MM.1S (cell line): ENCODE measurements at regions not wholly inside any gene's neighbourhood (a gene's known extent, or its start where the extent isn't known, plus 50 kb on each side); places are given as distances from the start of the nearest gene placed in this dataset.

Experiments used
- EZH2 ChIP-seq: fragments of 300-600 bp; sonication (generic); optimal IDR thresholded peaks from 2 replicates; pipeline ENCODE3; 2017; ENCODE audit warnings: low read depth, mild to moderate bottlenecking, antibody characterized with exemption, low read length, mixed read lengths
- EZH2phosphoT487 ChIP-seq: fragments of 300-600 bp; sonication (generic); IDR thresholded peaks from 2 replicates; pipeline ENCODE4 v1.6.1; 2018; ENCODE audit warnings: antibody characterized with exemption, low read length
- TF ChIP-seq, protein P1 (sequence below): fragments of 300-600 bp; sonication (generic); IDR thresholded peaks from 2 replicates; pipeline ENCODE4 v1.5.1; 2016; ENCODE audit warnings: antibody characterized with exemption, low read length, mixed read lengths

DNA sequence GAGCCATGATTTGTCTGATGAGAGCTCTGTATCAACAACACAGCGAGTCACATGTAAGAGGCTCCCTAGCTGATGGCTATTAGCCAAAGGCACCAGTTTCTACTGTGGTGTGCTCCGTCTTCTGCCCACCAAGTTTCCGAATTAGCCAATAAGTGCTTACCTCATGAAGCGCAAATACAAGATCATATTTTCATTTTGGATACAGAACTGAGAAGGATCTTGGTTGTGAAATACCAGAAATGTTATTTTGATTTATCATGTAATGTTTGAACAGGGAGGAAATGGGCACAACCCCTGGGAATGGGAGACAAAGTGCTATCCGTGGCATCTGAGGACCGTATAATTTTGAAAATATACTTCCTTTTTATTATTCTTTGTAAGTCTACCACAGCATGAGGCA is 234.3 kb downstream of the DACT1 start:
- TF ChIP-seq, protein P1, sequence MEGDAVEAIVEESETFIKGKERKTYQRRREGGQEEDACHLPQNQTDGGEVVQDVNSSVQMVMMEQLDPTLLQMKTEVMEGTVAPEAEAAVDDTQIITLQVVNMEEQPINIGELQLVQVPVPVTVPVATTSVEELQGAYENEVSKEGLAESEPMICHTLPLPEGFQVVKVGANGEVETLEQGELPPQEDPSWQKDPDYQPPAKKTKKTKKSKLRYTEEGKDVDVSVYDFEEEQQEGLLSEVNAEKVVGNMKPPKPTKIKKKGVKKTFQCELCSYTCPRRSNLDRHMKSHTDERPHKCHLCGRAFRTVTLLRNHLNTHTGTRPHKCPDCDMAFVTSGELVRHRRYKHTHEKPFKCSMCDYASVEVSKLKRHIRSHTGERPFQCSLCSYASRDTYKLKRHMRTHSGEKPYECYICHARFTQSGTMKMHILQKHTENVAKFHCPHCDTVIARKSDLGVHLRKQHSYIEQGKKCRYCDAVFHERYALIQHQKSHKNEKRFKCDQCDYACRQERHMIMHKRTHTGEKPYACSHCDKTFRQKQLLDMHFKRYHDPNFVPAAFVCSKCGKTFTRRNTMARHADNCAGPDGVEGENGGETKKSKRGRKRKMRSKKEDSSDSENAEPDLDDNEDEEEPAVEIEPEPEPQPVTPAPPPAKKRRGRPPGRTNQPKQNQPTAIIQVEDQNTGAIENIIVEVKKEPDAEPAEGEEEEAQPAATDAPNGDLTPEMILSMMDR = no peak
- no peak for TF ChIP-seq EZH2
- no peak for TF ChIP-seq EZH2phosphoT487
